Kidney (tissue), 13 donors: ENCODE measurements at regions not wholly inside any gene's neighbourhood (a gene's known extent, or its start where the extent isn't known, plus 50 kb on each side); places are given as distances from the start of the nearest gene placed in this dataset.
A peak's percentile ranks its signal among the peaks of the same experiment; 100 is the strongest.

Experiments used
- DNase-seq, 5 donors: peaks; one replicate each; pipeline ENCODE4 v3.0.0-alpha.2; 2013 to 2020
- FAIRE-seq: peaks from 2 replicates; lab custom pipeline; 2012; peaks lifted over from hg19 to GRCh38; lab: Jason Lieb, UNC
- H3K27ac ChIP-seq, 2 donors: one replicate each; pipeline ENCODE4 v1.7.0; 2013; ENCODE audit warnings: low read depth in 2 of 2, low read length in 2 of 2, inconsistent platforms in 1 of 2
- H3K27me3 ChIP-seq: one replicate; pipeline ENCODE4 v1.7.1; 2013; ENCODE audit warnings: low read length, inconsistent platforms; ENCODE audit not compliant: control insufficient read depth, insufficient read depth
- H3K36me3 ChIP-seq, 3 donors: one replicate each; pipeline versions ENCODE4 v1.7.0 to v1.7.1; 2013; ENCODE audit warnings: low read length in 3 of 3, control low read depth in 1 of 3, inconsistent platforms in 1 of 3; ENCODE audit not compliant: insufficient read depth in 3 of 3, control insufficient read depth in 2 of 3
- H3K4me1 ChIP-seq, 3 donors: one replicate each; pipeline versions ENCODE4 v1.7.0 to v1.7.1; 2013; ENCODE audit warnings: low read length in 3 of 3, inconsistent platforms in 1 of 3, low read depth in 1 of 3; ENCODE audit not compliant: control insufficient read depth in 2 of 3, insufficient read depth in 2 of 3
- H3K4me3 ChIP-seq, 3 donors: one replicate each; pipeline versions ENCODE4 v1.7.0 to v1.8.1; 2013; ENCODE audit warnings: low read length in 3 of 3, control low read depth in 1 of 3, inconsistent platforms in 1 of 3
- H3K9ac ChIP-seq, 3 donors: one replicate each; pipeline versions ENCODE4 v1.7.0 to v1.7.1; 2013; ENCODE audit warnings: low read length in 3 of 3, control low read depth in 1 of 3, inconsistent platforms in 1 of 3
- H3K9me3 ChIP-seq, 3 donors: one replicate each; pipeline versions ENCODE4 v1.7.0 to v1.7.1; 2013; ENCODE audit warnings: low read length in 3 of 3, control low read depth in 1 of 3, inconsistent platforms in 1 of 3; ENCODE audit not compliant: control insufficient read depth in 2 of 3, insufficient read depth in 1 of 3
- CTCF ChIP-seq: IDR thresholded peaks from 3 replicates; pipeline ENCODE4 v1.5.1; 2012; ENCODE audit warnings: mild to moderate bottlenecking, moderate library complexity, borderline replicate concordance; ENCODE audit not compliant: insufficient read depth; ENCODE audit errors: extremely low read depth
- intact Hi-C: fragments of 100-400 bp; cut with DNase I; formaldehyde crosslinking; loops from one replicate; pipeline ENCODE4 v1.11.1; 2022
- donor health status: control.
- donor health status: control.
- donor health status: control.
- donor health status: control.
- donor health status: control.
- donor health status: DM: yes; HTN: yes; CAD: no.
- donor health status: Normal renal cell carcinoma (clear cell type).

GRCh38 chr6:71579902-71580301, 291.3 kb downstream of the OGFRL1 start:
- intact Hi-C loops, result no loop called here
- no peak for DNase-seq
- FAIRE-seq, result no peak

GRCh38 chr6:71582820-71583219, 294.2 kb downstream of the OGFRL1 start:
- Histone ChIP-seq H3K9ac (no peak overlapping the region), H3K27me3 (no peaks in the 10 kb centered on the region), H3K9me3 (peaks cover 0 to 3% (median 0%) of the 10 kb centered on the region in 3 donors), H3K27ac (no peak overlapping the region), H3K36me3 (no peaks in the 10 kb centered on the region), H3K4me3 (no peak overlapping the region), H3K4me1 (no peaks in the 10 kb centered on the region)
- TF ChIP-seq CTCF, result no peak
- no peak for FAIRE-seq
- intact Hi-C loops, result no loop called here
- no peak for DNase-seq

More at GRCh38 chr6:71579902-71580301, 291.3 kb downstream of the OGFRL1 start:
- no peak overlapping the region for H3K9ac ChIP-seq
- no peaks in the 10 kb centered on the region for H3K36me3 ChIP-seq
- no peaks in the 10 kb centered on the region for H3K9me3 ChIP-seq
- TF ChIP-seq CTCF, result no peak
- H3K4me1 ChIP-seq, result no peaks in the 10 kb centered on the region
- H3K4me3 ChIP-seq, result no peak overlapping the region
- no peak overlapping the region for H3K27ac ChIP-seq
- no peaks in the 10 kb centered on the region for H3K27me3 ChIP-seq

GRCh38 chr6:71584712-71585436, 296.3 kb downstream of the OGFRL1 start:
- no peak for TF ChIP-seq CTCF
- no peak overlapping the region for H3K4me3 ChIP-seq
- no peak for FAIRE-seq

More at GRCh38 chr6:71584712-71585436, 296.3 kb downstream of the OGFRL1 start:
- peak in 1 of 5 donors; percentile 60 for DNase-seq
- Histone ChIP-seq H3K27me3 (no peaks in the 10 kb centered on the region), H3K9me3 (peaks cover 0 to 3% (median 0%) of the 10 kb centered on the region in 3 donors), H3K9ac (no peak overlapping the region), H3K27ac (no peak overlapping the region), H3K36me3 (no peaks in the 10 kb centered on the region), H3K4me1 (no peaks in the 10 kb centered on the region)
- intact Hi-C loops, result no loop called here
